ENCODE measurements at regions not wholly inside any gene's neighbourhood (a gene's known extent, or its start where the extent isn't known, plus 50 kb on each side); places are given as distances from the start of the nearest gene placed in this dataset.

GRCh38 chr18:49731860-49732311 is 81.4 kb downstream of the ACAA2 start:
- H3K4me3 ChIP-seq, result no peak overlapping the region
- H3K36me3 ChIP-seq (ENCODE audit: low read depth, missing control alignments), result no peaks in the 10 kb centered on the region
- WGBS, 2 donors, result 95 to 97% methylated on average over 3 of the region's 3 CpGs
- DNase-seq, result no peak
- no peaks in the 10 kb centered on the region for H3K9me3 ChIP-seq
- intact Hi-C loops (cut with DNase I; ENCODE audit: low total_unique reads), result no loop called here
- no peaks in the 10 kb centered on the region for H3K4me1 ChIP-seq
- no peak overlapping the region for H3K27ac ChIP-seq
- no peak for TF ChIP-seq POLR2A (IDR thresholded peaks at IDR 0.05)
- TF ChIP-seq CTCF (IDR thresholded peaks at IDR 0.05), result no peak
- no peaks in the 10 kb centered on the region for H3K27me3 ChIP-seq

DNA sequence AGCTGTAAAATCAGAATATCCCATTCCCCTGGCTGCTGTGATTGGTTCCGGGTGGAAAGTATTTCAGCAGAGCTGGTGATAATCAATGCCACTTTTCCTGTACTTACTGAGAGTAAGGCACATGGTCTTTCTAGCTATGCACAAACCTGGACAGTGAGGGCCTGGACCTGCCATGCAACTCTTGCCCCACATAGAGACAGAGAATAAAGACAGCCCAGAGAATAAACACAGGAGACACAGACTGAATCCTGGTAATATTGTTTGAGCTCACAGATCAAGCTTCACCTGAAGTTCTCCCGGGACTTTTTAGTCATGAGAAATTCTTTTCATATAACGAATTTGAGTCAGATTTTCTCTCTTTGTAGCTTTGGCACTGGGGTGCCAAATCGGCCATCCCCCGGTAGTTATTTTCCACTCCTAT is 81.9 kb downstream of the ACAA2 start:
- no peaks in the 10 kb centered on the region for H3K36me3 ChIP-seq (ENCODE audit: low read depth, missing control alignments)
- DNase-seq, result no peak
- no peak for TF ChIP-seq POLR2A (IDR thresholded peaks at IDR 0.05)
- TF ChIP-seq CTCF (IDR thresholded peaks at IDR 0.05), result no peak
- no peak overlapping the region for H3K27ac ChIP-seq
- H3K9me3 ChIP-seq, result no peaks in the 10 kb centered on the region
- H3K27me3 ChIP-seq, result no peaks in the 10 kb centered on the region
- no peak overlapping the region for H3K4me3 ChIP-seq
- intact Hi-C loops (cut with DNase I; ENCODE audit: low total_unique reads), result no loop called here
- no peaks in the 10 kb centered on the region for H3K4me1 ChIP-seq
- 93 to 95% methylated on average over 5 of the region's 5 CpGs for WGBS, 2 donors

DNA sequence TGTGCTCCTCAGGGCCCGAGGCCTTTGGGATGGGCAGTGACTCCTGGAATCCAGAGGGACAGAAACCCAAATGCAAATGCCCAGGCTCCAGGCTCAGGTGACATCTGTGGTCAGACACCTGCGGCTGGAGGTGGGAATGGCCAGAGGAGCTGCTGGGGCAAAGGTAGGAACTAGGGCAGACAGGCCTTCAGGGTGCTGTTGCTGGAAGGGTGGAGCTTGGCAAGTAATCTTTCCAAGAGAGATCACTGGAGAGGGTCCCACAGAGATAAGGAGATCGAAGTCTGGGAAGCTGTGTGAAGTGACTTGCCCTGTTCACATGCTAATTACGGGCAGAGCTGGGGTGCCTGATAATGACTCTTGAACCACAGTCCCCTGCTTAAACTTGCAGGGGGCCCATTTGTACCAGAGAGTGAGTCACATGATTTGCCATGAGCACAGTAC is 82.4 kb downstream of the ACAA2 start:
- Histone ChIP-seq H3K27ac (no peak overlapping the region), H3K4me1 (peaks cover under 1% of the 10 kb centered on the region), H3K27me3 (no peaks in the 10 kb centered on the region), H3K36me3 (ENCODE audit: low read depth, missing control alignments) (no peaks in the 10 kb centered on the region), H3K9me3 (no peaks in the 10 kb centered on the region), H3K4me3 (no peak overlapping the region)
- TF ChIP-seq POLR2A (IDR thresholded peaks at IDR 0.05), result no peak
- no peak for TF ChIP-seq CTCF (IDR thresholded peaks at IDR 0.05)
- intact Hi-C loops (cut with DNase I; ENCODE audit: low total_unique reads), result no loop called here
- 75 to 90% methylated on average over 4 of the region's 4 CpGs for WGBS, 2 donors
- no peak for DNase-seq

DNA sequence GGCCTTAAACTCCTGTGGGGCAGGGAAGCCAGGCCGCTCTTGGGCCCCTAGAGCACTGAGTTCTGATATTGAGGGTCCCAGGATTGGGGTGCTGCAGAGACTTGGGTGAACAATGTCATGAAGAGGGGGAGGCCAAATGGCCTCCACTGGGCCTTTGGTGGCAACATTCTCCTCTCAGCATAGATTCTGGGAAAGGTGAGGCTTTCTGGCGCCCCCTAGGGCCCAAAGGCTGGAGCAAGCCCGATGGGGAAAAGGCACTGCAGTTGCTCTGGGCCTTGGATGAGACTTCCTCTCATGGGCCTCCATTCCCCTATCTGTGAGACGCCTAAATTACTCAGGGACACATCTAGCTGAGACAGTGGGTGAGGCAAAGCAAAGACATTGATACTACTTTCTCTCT is 84.8 kb downstream of the ACAA2 start:
- no peaks in the 10 kb centered on the region for H3K36me3 ChIP-seq (ENCODE audit: low read depth, missing control alignments)
- H3K4me3 ChIP-seq, result no peak overlapping the region
- peak; percentile 82 for DNase-seq
- WGBS, 2 donors, result 73 to 78% methylated on average over 4 of the region's 4 CpGs
- TF ChIP-seq POLR2A (IDR thresholded peaks at IDR 0.05) (no peak), CTCF (IDR thresholded peaks at IDR 0.05) (peak in 2 of 3 experiments; percentile 48 to 57)
- no peak overlapping the region for H3K27ac ChIP-seq
- no peaks in the 10 kb centered on the region for H3K27me3 ChIP-seq
- no peaks in the 10 kb centered on the region for H3K9me3 ChIP-seq
- H3K4me1 ChIP-seq, result peaks cover 5% of the 10 kb centered on the region
- intact Hi-C loops (cut with DNase I; ENCODE audit: low total_unique reads), result no loop called here

- Histone ChIP-seq H3K27ac (no peak overlapping the region), H3K36me3 (ENCODE audit: low read depth, missing control alignments) (no peaks in the 10 kb centered on the region), H3K4me3 (no peak overlapping the region), H3K27me3 (no peaks in the 10 kb centered on the region), H3K9me3 (no peaks in the 10 kb centered on the region), H3K4me1 (peaks cover 5% of the 10 kb centered on the region)
- no peak for TF ChIP-seq POLR2A (IDR thresholded peaks at IDR 0.05)
- TF ChIP-seq CTCF (IDR thresholded peaks at IDR 0.05), result no peak
- 91 to 95% methylated on average over 7 to 10 of the region's 10 CpGs for WGBS, 2 donors
- intact Hi-C loops (cut with DNase I; ENCODE audit: low total_unique reads), result no loop called here
- DNase-seq, result no peak
These were observed 85.5 kb downstream of the ACAA2 start for GRCh38 chr18:49727816-49728215.
